Endothelial cell of umbilical vein (primary cell): ENCODE measurements at regions not wholly inside any gene's neighbourhood (a gene's known extent, or its start where the extent isn't known, plus 50 kb on each side); places are given as distances from the start of the nearest gene placed in this dataset.

Source experiments
- BruUV-seq: library from RNA; stranded (reverse); fragments of 400-500 nt; replicated peaks from 2 replicates; lab custom pipeline; 2021; lab: Mats Ljungman, UMichigan
- CTCF ChIA-PET: fragments of 300-600, 350-600 bp; sonication (Branson Sonifier 250); formaldehyde crosslinking; loops from one replicate; lab custom pipeline; 2021; ENCODE audit warnings: antibody characterized with exemption, inconsistent platforms; lab: Charles Lee
- POLR2A ChIA-PET: fragments of 300-600, 350-600 bp; sonication (Branson Sonifier 250); formaldehyde crosslinking; loops from one replicate; lab custom pipeline; 2021; ENCODE audit warnings: antibody characterized with exemption, inconsistent platforms; lab: Charles Lee
- DNase-seq: peaks from one replicate; pipeline ENCODE4 v3.0.0-alpha.2; 2011; ENCODE audit warnings: low read depth, low spot score
- FAIRE-seq: peaks from 2 replicates; lab custom pipeline; 2011; peaks lifted over from hg19 to GRCh38; lab: Jason Lieb, UNC
- H2AFZ ChIP-seq: 2 replicates; pipeline ENCODE4 v1.6.0; 2012; ENCODE audit warnings: low read depth, low read length, control low read depth, inconsistent platforms
- H3K27ac ChIP-seq: 2 replicates; pipeline ENCODE4 v1.5.1; 2011; ENCODE audit warnings: low read depth, mild to moderate bottlenecking, control low read depth, low read length, moderate library complexity; ENCODE audit not compliant: insufficient read depth
- H3K27me3 ChIP-seq, 2 experiments: 2 replicates each; pipeline versions ENCODE4 v1.6.0 to v1.6.1; 2011; ENCODE audit warnings: low read length in 2 of 2, mixed read lengths in 1 of 2; ENCODE audit not compliant: control insufficient read depth in 2 of 2, insufficient read depth in 2 of 2
- H3K36me3 ChIP-seq, 2 experiments: 2 replicates in 1 of 2; 3 replicates in 1 of 2; pipeline ENCODE4 v1.5.1; 2011; ENCODE audit warnings: low read length in 2 of 2, mild to moderate bottlenecking in 1 of 2, moderate library complexity in 1 of 2; ENCODE audit not compliant: control insufficient read depth in 2 of 2, insufficient read depth in 2 of 2; ENCODE audit errors: extremely low read depth in 1 of 2
- H3K4me1 ChIP-seq: 3 replicates; pipeline ENCODE4 v1.5.1; 2011; ENCODE audit warnings: mild to moderate bottlenecking, low read length; ENCODE audit not compliant: control insufficient read depth, insufficient read depth; ENCODE audit errors: extremely low read depth
- H3K4me2 ChIP-seq: 2 replicates; pipeline ENCODE4 v1.6.1; 2011; ENCODE audit warnings: low read length, control low read depth, mixed read lengths; ENCODE audit not compliant: insufficient read depth
- H3K4me3 ChIP-seq, 3 experiments: fragments of 200-600 bp in 1 of 3; sonication (generic), shearing (Covaris generic) in 1 of 3; replicated peaks in 1 of 3; 2 replicates each; pipeline ENCODE4 v1.5.1; 2011 to 2016; ENCODE audit warnings: control low read depth in 3 of 3, low read length in 3 of 3, mild to moderate bottlenecking in 2 of 3, inconsistent platforms in 1 of 3, low read depth in 1 of 3, moderate library complexity in 1 of 3; ENCODE audit not compliant: insufficient read depth in 1 of 3
- H3K79me2 ChIP-seq: 2 replicates; pipeline ENCODE4 v1.6.0; 2012; ENCODE audit warnings: low read length, inconsistent platforms; ENCODE audit not compliant: control insufficient read depth, insufficient read depth
- H3K9ac ChIP-seq: replicated peaks from 2 replicates; pipeline ENCODE3; 2011; ENCODE audit warnings: low read length, control low read depth; ENCODE audit not compliant: insufficient read depth; ENCODE audit errors: extremely low read depth
- H3K9me1 ChIP-seq: replicated peaks from 3 replicates; pipeline ENCODE4 v1.6.0; 2011; ENCODE audit warnings: mild to moderate bottlenecking, low read length; ENCODE audit not compliant: control insufficient read depth, insufficient read depth; ENCODE audit errors: extremely low read depth
- H3K9me3 ChIP-seq: replicated peaks from 2 replicates; pipeline ENCODE4 v1.5.1; 2012; ENCODE audit warnings: low read length, inconsistent platforms; ENCODE audit not compliant: control insufficient read depth, insufficient read depth
- H4K20me1 ChIP-seq: replicated peaks from 2 replicates; pipeline ENCODE3; 2011; ENCODE audit warnings: mild to moderate bottlenecking, low read length; ENCODE audit not compliant: control insufficient read depth, insufficient read depth; ENCODE audit errors: extremely low read depth
- CTCF ChIP-seq, 2 donors: IDR thresholded peaks; 1 replicate in 1 of 2; 2 replicates in 1 of 2; pipeline ENCODE4 v1.5.1; 2011; ENCODE audit warnings: low read length in 2 of 2, mild to moderate bottlenecking in 2 of 2, moderate library complexity in 2 of 2, control low read depth in 1 of 2, inconsistent platforms in 1 of 2, low read depth in 1 of 2; ENCODE audit not compliant: insufficient read depth in 1 of 2; ENCODE audit errors: extremely low read depth in 1 of 2
- EZH2 ChIP-seq: IDR thresholded peaks from 2 replicates; pipeline ENCODE4 v1.6.1; 2012; ENCODE audit warnings: borderline replicate concordance, low read depth, mild to moderate bottlenecking, moderate library complexity, low read length, inconsistent platforms; ENCODE audit not compliant: severe bottlenecking
- FOS ChIP-seq: IDR thresholded peaks from 2 replicates; pipeline ENCODE4 v1.6.1; 2011; ENCODE audit warnings: mild to moderate bottlenecking, low read length, moderate library complexity, borderline replicate concordance; ENCODE audit not compliant: insufficient read depth
- GATA2 ChIP-seq: IDR thresholded peaks from 2 replicates; pipeline ENCODE4 v1.7.0; 2011; ENCODE audit warnings: low read depth, mild to moderate bottlenecking, moderate library complexity, mixed read lengths, low read length; ENCODE audit not compliant: insufficient read length, insufficient read depth
- JUN ChIP-seq: IDR thresholded peaks from 2 replicates; pipeline ENCODE4 v1.6.1; 2011; ENCODE audit warnings: borderline replicate concordance, low read depth; ENCODE audit not compliant: insufficient read length, insufficient read depth
- MAX ChIP-seq: IDR thresholded peaks from 2 replicates; pipeline ENCODE4 v1.6.1; 2011; ENCODE audit not compliant: insufficient read depth, insufficient read length
- MYC ChIP-seq: IDR thresholded peaks from one replicate; pipeline ENCODE4 v1.6.1; 2011; ENCODE audit warnings: mild to moderate bottlenecking, low read depth, low read length
- POLR2A ChIP-seq: IDR thresholded peaks from 2 replicates; pipeline ENCODE4 v1.6.1; 2012; ENCODE audit warnings: low read depth, mild to moderate bottlenecking, control low read depth, low read length
- POLR2AphosphoS5 ChIP-seq: IDR thresholded peaks from 2 replicates; pipeline ENCODE4 v1.6.1; 2012; ENCODE audit warnings: low read depth, mild to moderate bottlenecking, control low read depth, low read length, moderate library complexity; ENCODE audit not compliant: insufficient read depth
- dilution Hi-C: fragments of 300-500 bp; cut with MboI; formaldehyde crosslinking; loops from one replicate; pipeline ENCODE4 v1.15.0; 2019; ENCODE audit warnings: low sequenced_read_pairs; ENCODE audit not compliant: extremely low pct_ligation_motif_present
- intact Hi-C: fragments of 100-400 bp; cut with micrococcal nuclease; formaldehyde crosslinking; loops from one replicate; pipeline ENCODE4 v1.10.0; 2022

- dilution Hi-C loops = no loop called here
- intact Hi-C loops = no loop called here
- no peak overlapping the region for H3K4me3 ChIP-seq
- H4K20me1 ChIP-seq = no peaks in the 10 kb centered on the region
- no peak overlapping the region for H3K9ac ChIP-seq
- DNase-seq = no peak
- H3K79me2 ChIP-seq = no peaks in the 10 kb centered on the region
- H3K4me1 ChIP-seq = no peaks in the 10 kb centered on the region
- H2AFZ ChIP-seq = no peak overlapping the region
- H3K4me2 ChIP-seq = no peak overlapping the region
- FAIRE-seq = no peak
- no peaks in the 10 kb centered on the region for H3K36me3 ChIP-seq
- ChIA-PET CTCF (no interaction called here), POLR2A (no interaction called here)
- BruUV-seq = no TSS peak
- no peak for TF ChIP-seq POLR2A
- no peak for TF ChIP-seq FOS
- TF ChIP-seq EZH2 = no peak
- no peak for TF ChIP-seq CTCF (IDR thresholded peaks at IDR 0.05; ENCODE audit: extremely low read depth in 1 of 2, insufficient read depth in 1 of 2, low read depth in 1 of 2, low read length in 2 of 2)
- TF ChIP-seq MYC = no peak
- no peak for TF ChIP-seq GATA2
- no peak for TF ChIP-seq JUN
- no peak for TF ChIP-seq POLR2AphosphoS5
- TF ChIP-seq MAX = no peak
- no peaks in the 10 kb centered on the region for H3K9me1 ChIP-seq
- H3K27ac ChIP-seq = no peak overlapping the region
- H3K27me3 ChIP-seq = no peaks in the 10 kb centered on the region
- no peaks in the 10 kb centered on the region for H3K9me3 ChIP-seq
These were observed 376.8 kb upstream of the FGF16 start for GRCh38 chrX:77070202-77070918.
